HCT116 (cell line): ENCODE measurements at regions not wholly inside any gene's neighbourhood (a gene's known extent, or its start where the extent isn't known, plus 50 kb on each side); places are given as distances from the start of the nearest gene placed in this dataset.

ENCODE experiments used
- ATAC-seq: fragments of 200-7000 bp; cut with Tn5 transposase; 2 replicates; pipeline ENCODE4 v1.9.1; 2020; ENCODE audit warnings: mild to moderate bottlenecking, moderate library complexity
- BruUV-seq: library from RNA; stranded (reverse); fragments of 400-500 nt; replicated peaks from 2 replicates; lab custom pipeline; 2021; lab: Mats Ljungman, UMichigan
- CTCF ChIA-PET: fragments of 300-600 bp; sonication (Branson Sonifier 250); formaldehyde crosslinking; loops from one replicate; lab custom pipeline; 2021; ENCODE audit warnings: antibody characterized with exemption; lab: Charles Lee
- POLR2A ChIA-PET: fragments of 300-600, 350-600 bp; sonication (Branson Sonifier 250); formaldehyde crosslinking; loops from one replicate; lab custom pipeline; 2021; ENCODE audit warnings: antibody characterized with exemption; lab: Charles Lee
- RAD21 ChIA-PET, 2 experiments: fragments of 300-600 bp; sonication (Branson Sonifier 250); formaldehyde crosslinking; loops; one replicate each; lab custom pipeline; 2023; ENCODE audit warnings: low total read pairs in 2 of 2; ENCODE audit not compliant: uncharacterized antibody in 2 of 2, unreplicated experiment in 2 of 2, low non-redundant PET in 1 of 2; lab: Charles Lee
- DNase-seq: peaks from one replicate; pipeline ENCODE4 v3.0.0-alpha.2; 2010; ENCODE audit warnings: low read depth, low spot score
- H2AFZ ChIP-seq: fragments of 200-600 bp; shearing (Covaris generic), sonication (generic); 2 replicates; pipeline ENCODE4 v1.6.1; 2017; ENCODE audit warnings: low read depth, mixed run types, mixed read lengths, antibody characterized with exemption, low read length; ENCODE audit not compliant: poor library complexity, severe bottlenecking
- H3K27ac ChIP-seq: 2 replicates; pipeline ENCODE4 v1.5.1; 2012; ENCODE audit warnings: low read depth, low read length
- H3K27me3 ChIP-seq: fragments of 200-600 bp; sonication (generic); 2 replicates; pipeline ENCODE4 v1.6.1; 2016; ENCODE audit warnings: mixed run types, low read length, mixed read lengths; ENCODE audit not compliant: insufficient read depth
- H3K36me3 ChIP-seq, 2 experiments: fragments of 200-500 bp in 1 of 2; fragments of 200-600 bp in 1 of 2; sonication (Bioruptor generic) in 1 of 2; sonication (generic) in 1 of 2; 2 replicates each; pipeline versions ENCODE4 v1.5.1 to v1.6.1; 2014 to 2016; ENCODE audit warnings: low read length in 2 of 2, inconsistent platforms in 1 of 2, mixed read lengths in 1 of 2, mixed run types in 1 of 2; ENCODE audit not compliant: insufficient read depth in 2 of 2, control insufficient read depth in 1 of 2
- H3K4me1 ChIP-seq, 2 experiments: fragments of 200-600 bp in 1 of 2; sonication (generic) in 1 of 2; 2 replicates each; pipeline versions ENCODE4 v1.5.1 to v1.6.1; 2012 to 2017; ENCODE audit warnings: low read length in 2 of 2, inconsistent platforms in 1 of 2, mild to moderate bottlenecking in 1 of 2, mixed read lengths in 1 of 2, mixed run types in 1 of 2, moderate library complexity in 1 of 2; ENCODE audit not compliant: insufficient read depth in 2 of 2, control insufficient read depth in 1 of 2
- H3K4me2 ChIP-seq: fragments of 200-600 bp; sonication (generic); 2 replicates; pipeline ENCODE4 v1.6.1; 2017; ENCODE audit warnings: mixed run types, low read length, mixed read lengths
- H3K4me3 ChIP-seq, 2 experiments: fragments of 200-600 bp in 1 of 2; sonication (generic) in 1 of 2; replicated peaks in 1 of 2; 2 replicates each; pipeline ENCODE4 v1.5.1; 2011 to 2016; ENCODE audit warnings: low read length in 2 of 2, control low read depth in 1 of 2, low read depth in 1 of 2, mild to moderate bottlenecking in 1 of 2, mixed read lengths in 1 of 2, mixed run types in 1 of 2
- H3K79me2 ChIP-seq: fragments of 200-600 bp; sonication (generic); 2 replicates; pipeline ENCODE4 v1.6.1; 2017; ENCODE audit warnings: mild to moderate bottlenecking, mixed run types, low read length, moderate library complexity, mixed read lengths; ENCODE audit not compliant: insufficient read depth
- H3K9ac ChIP-seq: fragments of 200-600 bp; sonication (generic); 2 replicates; pipeline ENCODE4 v1.6.1; 2016; ENCODE audit warnings: low read length, mixed read lengths
- H3K9me2 ChIP-seq: fragments of 200-600 bp; sonication (generic), shearing (Covaris generic); 2 replicates; pipeline ENCODE4 v1.6.1; 2017; ENCODE audit warnings: mixed run types, mild to moderate bottlenecking, moderate library complexity; ENCODE audit not compliant: insufficient read depth
- H3K9me3 ChIP-seq, 2 experiments: fragments of 200-500 bp in 1 of 2; fragments of 200-600 bp in 1 of 2; sonication (Bioruptor generic) in 1 of 2; sonication (generic) in 1 of 2; 2 replicates each; pipeline ENCODE4 v1.6.1; 2014 to 2017; ENCODE audit warnings: low read length in 2 of 2, mixed read lengths in 2 of 2, inconsistent platforms in 1 of 2, low read depth in 1 of 2, mild to moderate bottlenecking in 1 of 2, mixed run types in 1 of 2, moderate library complexity in 1 of 2; ENCODE audit not compliant: control insufficient read depth in 1 of 2, insufficient read depth in 1 of 2
- H4K20me1 ChIP-seq: fragments of 200-600 bp; sonication (generic), shearing (Covaris generic); 2 replicates; pipeline ENCODE4 v1.6.1; 2017; ENCODE audit warnings: mixed run types, mild to moderate bottlenecking, moderate library complexity; ENCODE audit not compliant: insufficient read depth
- EZH2 ChIP-seq: fragments of 200-600 bp; sonication (generic); IDR thresholded peaks from 2 replicates; pipeline ENCODE4 v1.6.1; 2017; ENCODE audit warnings: antibody characterized with exemption, mixed run types
- FOSL1 ChIP-seq: IDR thresholded peaks from 2 replicates; pipeline ENCODE4 v1.6.1; 2012; ENCODE audit warnings: low read depth
- POLR2A ChIP-seq: IDR thresholded peaks from 2 replicates; pipeline ENCODE4 v1.7.0; 2011; ENCODE audit warnings: borderline replicate concordance; ENCODE audit not compliant: insufficient read depth, insufficient read length; ENCODE audit errors: extremely low read depth
- SRF ChIP-seq: IDR thresholded peaks from 2 replicates; pipeline ENCODE4 v1.6.1; 2012; ENCODE audit warnings: low read depth
- TCF7L2 ChIP-seq: IDR thresholded peaks from 2 replicates; pipeline ENCODE4 v1.7.0; 2011; ENCODE audit warnings: borderline replicate concordance, inconsistent platforms; ENCODE audit not compliant: insufficient read depth, insufficient read length; ENCODE audit errors: extremely low read depth
- ZFX ChIP-seq: fragments of 450-650 bp; IDR thresholded peaks from 2 replicates; pipeline ENCODE4 v1.6.1; 2017
- intact Hi-C: fragments of 100-400 bp; cut with micrococcal nuclease; formaldehyde crosslinking; loops from 2 replicates; pipeline ENCODE4 v1.10.0; 2022
- TF ChIP-seq, protein P1 (sequence below): IDR thresholded peaks from 2 replicates; pipeline ENCODE4 v1.6.1; 2012
- TF ChIP-seq, protein P2 (sequence below): IDR thresholded peaks from 2 replicates; pipeline ENCODE4 v1.6.1; 2011; ENCODE audit warnings: mild to moderate bottlenecking, low read length, moderate library complexity; ENCODE audit not compliant: insufficient replicate concordance; ENCODE audit errors: extremely low read depth

DNA sequence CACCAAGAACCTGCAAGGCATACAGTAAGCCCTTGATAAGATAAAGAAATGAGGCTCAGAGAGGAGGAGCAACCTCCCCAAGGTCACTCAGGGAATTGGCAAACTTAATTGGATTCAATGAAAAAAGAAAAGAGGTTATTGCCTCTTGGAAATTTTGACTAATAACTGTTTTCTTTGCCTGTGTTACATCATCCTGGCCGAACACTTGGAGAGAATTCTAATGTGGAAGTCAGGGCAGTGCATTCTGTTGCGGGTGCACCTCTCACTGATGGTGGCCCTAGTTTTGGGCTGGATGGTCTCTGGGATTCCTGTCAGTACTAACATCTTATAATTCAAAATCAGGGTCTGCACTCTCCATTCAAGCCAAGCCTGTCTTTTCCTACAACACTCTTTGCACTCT lies 186.2 kb upstream of the BCOR start (continued):
- TF ChIP-seq FOSL1 = no peak
- no peak for TF ChIP-seq POLR2A
- TF ChIP-seq SRF = no peak
- TF ChIP-seq, protein P1, sequence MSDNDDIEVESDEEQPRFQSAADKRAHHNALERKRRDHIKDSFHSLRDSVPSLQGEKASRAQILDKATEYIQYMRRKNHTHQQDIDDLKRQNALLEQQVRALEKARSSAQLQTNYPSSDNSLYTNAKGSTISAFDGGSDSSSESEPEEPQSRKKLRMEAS = no peak
- TF ChIP-seq ZFX = no peak

DNA sequence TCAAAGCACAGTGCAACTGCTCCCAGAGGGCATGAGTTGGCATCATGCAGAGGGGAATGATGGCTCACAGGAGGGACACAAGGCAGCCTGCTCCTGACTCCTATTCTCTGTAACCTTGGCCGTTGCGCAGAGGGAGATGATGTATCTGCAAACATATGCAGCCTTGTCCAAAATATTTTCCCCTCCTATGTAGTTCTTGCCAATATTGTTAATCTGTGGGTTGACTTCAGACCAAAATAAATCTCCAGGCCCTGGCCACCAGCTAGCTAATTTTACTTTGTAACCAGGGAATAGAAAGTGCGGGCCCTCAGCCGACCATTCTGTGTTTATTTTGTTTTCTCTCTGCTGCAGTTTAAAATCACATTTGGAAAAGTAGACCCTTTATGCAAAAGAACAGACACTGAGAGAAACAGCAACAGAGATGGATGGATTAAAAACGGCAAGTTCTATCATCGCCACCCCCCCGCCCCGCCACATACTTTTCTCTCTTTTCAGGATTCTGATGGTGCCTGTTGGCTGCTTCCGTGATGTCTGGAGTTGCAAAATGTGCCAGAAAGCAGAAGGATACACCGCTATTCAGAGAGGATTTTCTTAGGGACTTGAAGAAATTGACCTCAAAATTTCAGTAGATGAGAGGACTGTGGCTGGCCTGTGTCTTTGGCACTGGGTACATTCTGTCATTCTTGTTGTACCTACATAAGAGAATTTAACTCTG lies 185.3 kb upstream of the BCOR start:
- ChIA-PET CTCF (no interaction called here), POLR2A (no interaction called here)

More for the DNA sequence above, 185.3 kb upstream of the BCOR start:
- H3K4me3 ChIP-seq = no peak overlapping the region
- H3K4me2 ChIP-seq = no peak overlapping the region
- intact Hi-C loops = no loop called here
- H3K9me2 ChIP-seq = no peaks in the 10 kb centered on the region
- no peaks in the 10 kb centered on the region for H3K9me3 ChIP-seq
- no peak overlapping the region for H2AFZ ChIP-seq
- H3K9ac ChIP-seq = no peak overlapping the region
- H3K4me1 ChIP-seq = no peaks in the 10 kb centered on the region
- ATAC-seq = no peak
- RAD21 ChIA-PET = no interaction called here
- no peak overlapping the region for H3K27ac ChIP-seq
- DNase-seq = no peak
- no peaks in the 10 kb centered on the region for H3K36me3 ChIP-seq
- no peaks in the 10 kb centered on the region for H4K20me1 ChIP-seq
- no peak for TF ChIP-seq TCF7L2
- no peak for TF ChIP-seq SRF
- TF ChIP-seq, protein P1 = no peak
- TF ChIP-seq, protein P2, sequence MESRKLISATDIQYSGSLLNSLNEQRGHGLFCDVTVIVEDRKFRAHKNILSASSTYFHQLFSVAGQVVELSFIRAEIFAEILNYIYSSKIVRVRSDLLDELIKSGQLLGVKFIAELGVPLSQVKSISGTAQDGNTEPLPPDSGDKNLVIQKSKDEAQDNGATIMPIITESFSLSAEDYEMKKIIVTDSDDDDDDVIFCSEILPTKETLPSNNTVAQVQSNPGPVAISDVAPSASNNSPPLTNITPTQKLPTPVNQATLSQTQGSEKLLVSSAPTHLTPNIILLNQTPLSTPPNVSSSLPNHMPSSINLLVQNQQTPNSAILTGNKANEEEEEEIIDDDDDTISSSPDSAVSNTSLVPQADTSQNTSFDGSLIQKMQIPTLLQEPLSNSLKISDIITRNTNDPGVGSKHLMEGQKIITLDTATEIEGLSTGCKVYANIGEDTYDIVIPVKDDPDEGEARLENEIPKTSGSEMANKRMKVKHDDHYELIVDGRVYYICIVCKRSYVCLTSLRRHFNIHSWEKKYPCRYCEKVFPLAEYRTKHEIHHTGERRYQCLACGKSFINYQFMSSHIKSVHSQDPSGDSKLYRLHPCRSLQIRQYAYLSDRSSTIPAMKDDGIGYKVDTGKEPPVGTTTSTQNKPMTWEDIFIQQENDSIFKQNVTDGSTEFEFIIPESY = no peak
- no peak for TF ChIP-seq EZH2
- no TSS peak for BruUV-seq
- no peaks in the 10 kb centered on the region for H3K79me2 ChIP-seq
- no peaks in the 10 kb centered on the region for H3K27me3 ChIP-seq
